Left renal pelvis (tissue), 4 donors: ENCODE measurements at regions not wholly inside any gene's neighbourhood (a gene's known extent, or its start where the extent isn't known, plus 50 kb on each side); places are given as distances from the start of the nearest gene placed in this dataset.

ENCODE experiments used
- DNase-seq, 4 donors: peaks; one replicate each; pipeline ENCODE4 v3.0.0-alpha.2; 2013; ENCODE audit warnings: low read depth in 4 of 4, low spot score in 3 of 4

DNA sequence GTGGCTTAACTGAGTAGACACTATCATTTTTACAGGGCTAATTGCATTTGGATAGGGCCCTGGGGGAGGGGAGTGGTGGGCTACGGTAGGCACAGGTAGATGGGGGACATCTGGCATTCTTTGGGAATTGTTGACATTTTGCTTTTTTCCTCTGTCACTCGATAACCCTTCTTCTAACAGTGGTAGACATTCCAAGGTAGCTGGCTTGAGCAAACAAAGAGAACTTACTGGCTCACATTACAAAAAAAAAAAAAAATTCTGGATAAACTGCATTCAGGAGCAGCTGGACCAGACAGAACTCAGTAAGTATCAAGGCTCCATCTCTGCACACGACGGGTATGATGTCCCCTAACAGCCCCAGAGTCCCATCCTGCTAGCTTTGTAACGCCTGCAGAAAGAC, 585.2 kb downstream of the ZNF608 start:
- no peak for DNase-seq

DNA sequence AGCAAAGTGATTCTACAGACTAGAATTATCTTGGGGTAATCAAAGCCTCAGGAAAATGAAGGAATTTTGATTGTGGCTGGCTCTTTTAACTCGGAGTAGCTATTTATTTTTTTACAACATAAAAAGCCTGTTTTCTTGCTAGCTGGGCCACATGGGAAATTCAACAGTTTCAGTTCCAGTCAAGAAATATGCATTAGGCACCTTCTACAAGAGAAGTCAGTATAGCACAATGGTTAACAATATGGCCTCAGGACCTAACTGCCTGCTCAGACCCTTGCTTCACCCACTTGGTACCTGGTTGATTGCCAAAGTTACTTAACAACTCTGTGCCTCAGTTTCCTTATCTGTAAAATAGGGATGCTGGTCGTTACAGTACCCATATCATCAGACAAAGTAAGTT, 586.2 kb downstream of the ZNF608 start:
- DNase-seq: no peak

DNA sequence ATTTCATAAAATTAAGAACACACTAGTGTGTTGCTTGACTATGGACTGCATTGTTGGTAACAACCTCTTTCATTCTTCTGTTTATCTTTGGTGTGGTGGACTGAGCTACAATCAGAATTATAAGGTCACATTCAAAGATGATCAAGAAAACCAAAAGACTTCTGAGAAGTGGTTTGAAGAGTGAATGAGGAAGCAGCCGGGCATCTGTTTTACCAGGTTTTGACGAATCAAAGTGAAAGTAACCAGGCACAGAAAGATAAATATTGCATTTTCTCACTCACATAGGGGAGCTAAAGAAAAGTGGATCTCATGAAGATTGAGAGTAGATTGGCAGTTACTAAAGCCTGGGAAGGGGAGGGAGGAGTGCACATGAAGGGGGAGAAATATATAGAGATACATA, 589.1 kb downstream of the ZNF608 start:
- DNase-seq: no peak

DNA sequence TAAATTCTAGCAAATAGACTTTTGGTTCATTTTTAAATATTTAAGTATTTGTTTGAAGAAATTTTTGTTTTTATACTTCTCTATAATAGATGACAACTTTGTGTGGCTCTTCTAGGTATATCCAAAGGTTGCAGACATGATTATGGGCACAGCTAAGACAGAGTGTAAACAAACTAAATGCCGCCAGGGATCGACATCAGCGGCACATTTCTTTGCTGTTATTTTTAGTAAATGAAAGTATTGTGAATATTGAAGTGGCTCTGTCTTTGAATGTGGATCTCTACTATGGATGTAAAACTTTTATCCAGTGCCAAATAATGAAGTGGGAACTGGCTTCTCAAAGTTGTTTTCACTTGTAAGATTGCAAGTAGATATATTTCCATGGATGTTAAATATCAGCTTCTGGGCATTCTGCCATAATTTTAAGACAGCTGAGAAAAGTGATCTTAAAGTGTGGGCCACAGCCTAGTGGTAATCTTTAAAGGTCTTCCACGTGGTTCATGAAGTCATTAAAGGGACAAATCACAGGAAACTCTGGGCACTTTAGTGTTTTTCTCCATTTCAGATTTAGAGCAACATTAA, 589.9 kb downstream of the ZNF608 start:
- peak in 1 of 4 donors; percentile 24 for DNase-seq

DNA sequence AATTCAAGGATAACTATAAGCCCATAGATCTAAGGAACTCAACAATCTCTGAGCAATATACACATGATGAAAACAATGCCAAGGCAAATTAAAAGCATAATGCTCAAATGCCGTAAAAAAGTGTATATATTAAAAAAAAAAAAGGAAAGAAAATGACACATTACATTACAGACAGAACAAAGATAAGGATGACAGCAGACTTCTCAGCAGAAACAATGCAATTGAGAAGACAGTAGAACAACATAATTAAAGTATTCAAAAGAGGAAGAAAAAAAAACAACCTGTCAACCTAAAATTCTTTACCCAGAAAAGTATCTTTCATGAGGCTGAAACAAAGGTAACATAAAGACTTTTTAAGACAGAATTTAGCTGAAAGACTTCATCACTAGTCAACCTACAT, 591.7 kb downstream of the ZNF608 start:
- no peak for DNase-seq

DNA sequence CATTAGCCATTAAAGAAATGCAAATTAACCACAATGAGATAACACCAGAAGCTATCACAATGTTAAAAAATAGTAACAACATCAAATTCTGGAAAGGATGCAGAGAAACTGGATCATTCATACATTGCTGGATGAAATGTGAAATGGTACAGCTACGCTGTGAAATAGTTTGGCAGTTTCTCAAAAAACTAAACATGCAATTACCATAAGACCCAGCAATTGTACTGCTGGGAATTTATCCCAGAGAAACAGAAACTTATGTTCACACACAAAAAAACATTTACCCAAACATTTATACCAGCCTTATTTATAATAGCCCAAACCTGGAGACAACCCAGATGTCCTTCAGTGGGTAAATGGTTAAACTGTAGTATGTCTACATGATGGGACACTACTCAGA, 592.9 kb downstream of the ZNF608 start:
- no peak for DNase-seq

DNA sequence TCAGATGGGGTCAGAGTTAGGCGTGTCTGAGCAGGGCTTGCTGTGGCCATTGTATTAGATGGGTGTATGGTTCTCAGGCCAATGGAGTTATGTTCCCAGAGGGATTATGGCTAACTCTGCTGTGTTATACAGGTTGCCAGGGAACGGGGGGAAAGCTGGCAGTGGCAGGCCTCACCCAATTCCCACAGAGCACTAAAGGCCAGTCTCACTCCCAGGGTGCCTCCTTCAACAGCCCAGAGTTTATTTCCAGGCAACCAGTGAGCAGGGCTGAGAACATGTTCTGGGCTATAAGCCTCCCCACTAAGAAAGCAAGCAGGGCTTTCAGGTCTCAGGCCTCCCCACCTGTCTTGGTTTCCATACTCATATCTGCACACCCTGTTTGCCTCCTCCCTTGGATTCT, 597.9 kb downstream of the ZNF608 start:
- DNase-seq: no peak

DNA sequence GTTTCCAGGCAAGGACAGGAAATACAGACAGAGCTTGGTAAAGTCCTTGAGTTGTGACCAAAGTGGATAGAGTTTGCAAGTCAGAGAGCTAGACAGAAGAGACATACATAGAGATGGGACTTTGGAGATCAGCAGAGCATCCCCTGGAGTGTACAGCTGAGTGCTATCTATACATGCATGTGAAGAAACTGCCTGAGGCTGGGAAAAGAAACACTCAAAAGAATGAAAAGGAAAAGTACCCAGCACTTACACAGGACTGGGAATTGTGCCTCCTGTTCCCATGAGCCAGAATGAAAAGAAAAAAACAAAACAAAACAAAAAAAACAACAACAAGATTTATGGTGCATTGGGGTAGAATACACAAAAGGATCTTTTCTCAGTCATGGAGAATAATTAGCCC, 606.4 kb downstream of the ZNF608 start:
- DNase-seq: no peak

DNA sequence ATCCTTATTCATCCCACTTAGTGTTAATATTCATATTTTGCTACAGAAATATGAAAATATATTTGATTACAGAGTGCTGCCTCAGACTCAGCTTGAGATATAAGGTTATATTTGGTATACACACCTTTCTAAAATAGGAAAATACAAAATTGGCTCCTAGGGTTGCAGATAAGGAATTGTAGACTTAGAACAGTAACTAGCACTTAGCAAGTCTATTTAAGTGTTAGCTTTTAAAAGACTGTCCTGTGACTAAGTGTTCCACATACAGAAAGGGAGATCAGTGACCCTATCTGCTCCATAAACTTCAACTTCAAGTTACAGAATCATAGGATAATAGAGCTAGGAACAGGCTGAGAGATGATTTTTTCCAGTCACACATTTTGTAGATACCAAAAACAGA, 607.0 kb downstream of the ZNF608 start:
- no peak for DNase-seq

DNA sequence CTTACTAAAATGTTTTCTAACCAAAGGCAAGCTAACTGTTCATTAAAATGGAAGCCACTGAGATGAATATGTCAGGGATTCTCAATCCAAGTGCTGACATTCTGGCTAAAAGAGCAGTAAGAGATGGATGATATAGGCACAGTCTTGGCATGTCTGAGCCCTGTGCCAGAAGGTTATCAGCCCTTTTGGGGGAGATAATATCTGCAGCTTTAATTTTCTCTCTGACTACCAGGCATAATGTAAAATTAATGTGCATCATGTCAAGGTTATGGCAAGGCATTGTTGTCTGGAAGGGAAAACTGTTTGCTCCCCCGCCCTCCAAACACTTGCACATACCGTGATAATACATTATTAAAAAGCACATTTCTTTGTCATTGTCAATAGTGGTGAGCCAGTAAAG, 609.8 kb downstream of the ZNF608 start:
- no peak for DNase-seq

DNA sequence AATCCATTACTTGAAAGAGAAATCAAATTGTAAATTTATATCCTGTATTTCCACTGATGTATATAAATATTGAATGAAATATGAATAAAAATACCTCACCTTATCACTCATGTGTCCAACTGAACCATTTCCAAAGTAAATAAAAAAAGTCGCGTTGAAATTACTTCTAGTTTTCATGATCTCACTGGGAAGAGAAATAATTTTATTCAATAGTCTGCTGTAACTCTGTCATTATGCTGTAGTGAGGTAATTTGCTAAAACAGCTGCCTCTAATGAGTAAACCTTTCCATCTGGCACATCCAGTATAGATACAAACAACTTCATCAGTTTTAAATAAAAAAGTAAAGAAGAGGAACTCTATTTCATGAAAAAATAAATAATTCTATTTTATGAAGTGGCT, 611.5 kb downstream of the ZNF608 start:
- no peak for DNase-seq

DNA sequence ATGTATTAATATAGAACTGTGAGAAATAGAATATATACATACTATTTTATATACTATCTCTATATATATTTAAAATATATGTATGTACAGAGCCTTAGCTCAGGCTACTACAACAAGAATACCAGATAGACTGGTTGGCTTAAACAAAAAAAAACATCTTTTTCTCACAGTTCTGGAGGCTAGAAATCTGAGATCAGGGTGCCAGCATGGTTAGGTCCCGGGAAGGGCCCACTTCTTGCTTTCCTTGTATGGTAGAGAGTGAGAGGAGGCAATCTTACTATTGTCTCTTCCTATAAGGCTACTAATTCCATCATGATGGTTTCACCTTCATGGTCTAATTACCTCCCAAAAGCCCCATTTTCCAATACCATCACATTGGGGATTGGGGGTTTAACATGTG, 613.0 kb downstream of the ZNF608 start:
- DNase-seq: no peak

DNA sequence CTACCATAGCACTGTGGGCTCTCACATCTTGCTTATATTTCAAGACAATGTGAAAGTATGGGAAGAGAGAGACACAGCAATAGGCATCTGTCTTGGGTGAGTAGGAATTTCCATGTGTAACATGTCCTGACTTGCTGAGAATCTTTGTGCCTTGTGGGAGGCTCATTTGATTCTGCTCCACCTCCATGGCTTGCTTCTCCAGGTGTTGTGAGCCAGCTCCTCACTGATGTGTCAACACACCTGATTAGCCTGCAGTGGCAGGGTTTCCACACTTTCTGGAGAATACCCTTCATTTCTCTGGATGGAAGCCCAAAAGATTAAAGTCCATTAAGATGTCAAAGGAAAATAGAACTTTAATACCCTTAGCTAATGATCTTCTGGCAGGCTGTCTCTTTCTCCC, 613.6 kb downstream of the ZNF608 start:
- no peak for DNase-seq

DNA sequence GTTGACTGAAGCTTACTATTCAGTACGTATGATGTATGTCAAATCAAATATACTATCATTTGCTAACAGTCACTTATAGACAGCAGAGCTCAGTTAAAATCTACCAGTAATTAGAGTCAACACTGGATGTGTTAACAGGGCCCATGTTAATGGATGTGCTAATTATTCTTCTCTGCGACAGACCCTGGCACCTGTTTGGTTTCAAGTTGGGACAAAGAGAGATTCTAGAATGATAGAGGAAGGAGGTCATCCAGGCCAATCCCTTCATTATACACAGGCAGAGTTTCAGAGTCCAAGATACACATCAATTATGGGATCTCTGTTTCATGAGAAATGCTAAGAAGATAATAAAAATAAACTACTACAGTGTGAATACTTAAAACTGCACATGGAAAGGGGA, 615.0 kb downstream of the ZNF608 start:
- DNase-seq: no peak

DNA sequence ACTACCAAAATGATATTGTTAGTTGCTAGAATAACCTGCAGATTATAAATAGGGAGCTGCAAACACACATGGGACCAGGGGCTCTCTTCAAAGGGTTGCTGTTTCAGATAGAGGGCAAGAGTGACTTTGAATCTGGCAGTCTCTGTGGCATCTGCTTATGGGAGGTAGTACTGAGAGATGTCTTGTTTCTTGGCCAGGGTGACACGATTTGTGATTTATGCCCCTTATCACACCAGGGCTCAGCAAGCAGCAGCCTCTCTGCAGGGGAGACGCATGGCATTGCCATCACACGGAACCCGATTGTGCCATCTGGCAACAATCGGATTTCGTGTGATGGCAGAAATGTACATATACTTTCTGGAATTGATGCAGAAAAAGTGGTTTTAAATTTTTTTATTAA, 615.6 kb downstream of the ZNF608 start:
- no peak for DNase-seq

DNA sequence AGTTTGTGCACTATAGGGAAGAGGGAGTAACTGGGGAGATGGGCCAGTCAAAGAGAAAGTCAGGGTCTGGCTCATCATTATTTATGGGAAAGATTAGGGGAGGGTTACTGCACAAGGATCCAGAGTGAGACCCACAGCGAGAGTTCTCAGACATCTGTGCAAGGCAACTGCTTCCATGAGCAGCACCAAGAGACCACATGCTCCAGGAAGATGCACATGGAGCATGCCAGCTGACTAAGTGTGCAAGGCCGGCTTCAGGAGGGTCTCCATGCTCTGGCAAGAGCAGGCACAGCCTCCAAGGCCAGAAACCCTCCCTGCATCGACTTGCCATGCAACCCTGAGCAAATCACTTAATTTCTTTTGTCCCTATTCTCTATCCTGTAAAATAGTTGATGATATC, 616.9 kb downstream of the CSNK1G3 start:
- no peak for DNase-seq

DNA sequence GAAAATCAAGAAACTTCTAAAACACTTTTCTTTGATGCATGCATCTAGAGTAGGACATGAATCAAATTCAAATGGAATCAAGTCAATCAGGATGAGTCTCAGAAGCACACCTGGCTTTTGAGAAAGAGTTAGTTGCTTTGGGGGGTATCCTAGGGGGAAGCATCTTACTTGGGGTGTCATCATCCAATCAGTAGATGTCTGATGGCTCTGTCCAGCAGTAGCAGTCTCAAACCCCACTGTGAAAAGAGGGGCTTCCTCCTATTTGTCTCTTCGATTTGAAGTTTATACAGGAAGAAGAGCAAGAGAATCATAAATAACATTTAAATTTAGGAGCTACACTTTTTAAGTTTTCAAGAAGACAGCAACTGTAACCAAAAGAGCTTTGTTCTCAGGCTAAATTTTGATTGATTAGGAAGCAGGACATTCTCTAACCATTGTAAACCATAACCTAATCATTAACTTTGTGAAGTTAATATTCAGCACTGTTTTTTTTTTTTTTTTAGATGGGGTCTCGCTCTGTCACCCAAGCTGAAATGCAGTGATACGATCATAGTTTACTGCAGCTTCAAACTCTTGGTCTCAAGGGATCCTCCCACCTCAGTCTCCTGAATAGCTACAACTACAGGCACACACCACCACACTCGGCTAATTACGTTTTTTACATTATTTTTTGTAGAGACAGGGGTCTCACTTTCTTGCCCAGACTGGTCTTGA, 614.7 kb downstream of the CSNK1G3 start:
- DNase-seq: no peak

DNA sequence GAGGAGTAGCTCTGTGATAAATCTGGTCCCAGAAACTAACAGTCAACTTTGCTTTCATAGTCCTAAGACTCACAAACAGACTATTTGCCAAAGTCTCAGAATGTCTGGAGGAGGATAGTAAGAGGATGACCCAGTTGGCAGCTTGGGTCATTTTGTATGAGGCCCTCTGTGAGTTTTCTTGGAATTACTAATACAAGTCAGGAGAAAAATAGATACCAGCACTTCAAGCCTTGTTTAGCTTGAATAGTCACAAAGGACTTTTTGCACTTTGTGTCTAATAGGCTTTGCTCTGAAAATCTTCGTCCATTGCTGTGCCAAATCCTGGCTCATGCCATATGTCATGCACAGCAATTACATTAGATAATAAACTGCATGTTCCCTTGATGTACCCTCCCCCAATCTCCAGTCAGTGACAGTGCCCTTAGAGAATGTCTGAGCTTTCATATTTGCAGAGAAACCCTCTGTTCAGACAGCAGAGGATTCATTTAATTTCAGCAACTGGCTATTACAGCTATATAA, 612.8 kb downstream of the CSNK1G3 start:
- DNase-seq: no peak

DNA sequence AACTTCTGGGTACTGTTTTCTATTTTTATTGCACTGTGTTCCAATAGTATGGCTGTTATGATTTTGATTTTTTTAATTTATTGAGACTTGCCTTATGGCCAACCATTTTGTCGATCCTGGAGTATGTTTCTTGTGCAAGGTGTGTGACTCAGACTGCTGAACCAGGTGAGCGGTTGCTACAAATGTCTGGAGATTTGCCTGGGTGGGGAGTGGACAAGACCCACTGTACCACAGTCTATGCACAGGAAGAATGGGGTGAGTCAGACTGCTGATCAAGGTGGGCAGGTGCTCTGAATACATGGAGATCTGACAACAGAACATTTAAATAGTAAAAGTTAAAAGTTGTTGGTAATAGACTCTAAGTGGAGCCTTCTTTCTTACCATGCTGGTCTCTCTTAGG, 609.2 kb downstream of the CSNK1G3 start:
- no peak for DNase-seq

DNA sequence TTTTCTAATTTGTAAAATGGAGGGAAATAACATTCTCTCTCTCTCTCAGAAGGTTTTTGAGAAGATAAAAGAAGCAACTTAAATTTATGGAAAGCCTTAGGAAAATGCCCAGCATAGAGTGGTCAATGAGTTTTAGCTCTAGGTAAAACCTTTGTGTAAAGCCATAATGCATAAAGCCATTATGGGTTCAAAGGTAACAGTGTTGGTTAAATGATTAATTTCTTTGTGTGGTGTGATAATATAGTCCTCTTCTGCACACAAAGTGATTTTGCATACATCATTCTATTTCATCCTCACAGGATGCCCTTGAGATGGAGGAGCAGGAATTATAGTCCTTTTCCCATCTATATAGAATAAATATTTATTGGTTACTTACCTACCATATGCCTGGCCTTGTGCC, 602.9 kb downstream of the CSNK1G3 start:
- DNase-seq: no peak

DNA sequence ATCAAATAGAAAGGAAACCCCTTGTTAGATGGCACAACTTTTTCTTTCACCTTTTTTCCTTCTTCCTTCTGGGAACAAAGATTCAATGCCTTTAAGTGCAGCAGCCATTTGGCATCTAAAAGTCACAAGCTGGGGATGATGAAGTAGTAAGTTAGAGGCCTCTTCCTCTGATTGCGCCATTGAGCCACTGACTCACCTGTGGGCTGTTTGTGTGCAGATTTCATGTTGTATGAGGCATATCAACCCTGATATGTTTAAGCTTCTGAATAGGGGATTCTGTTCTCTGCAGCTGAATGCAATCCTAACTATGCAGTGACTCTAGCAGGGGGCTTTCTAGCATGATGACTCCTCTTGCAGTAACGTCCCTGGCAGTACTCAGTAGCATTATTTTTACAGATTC, 599.9 kb downstream of the CSNK1G3 start:
- DNase-seq: no peak

DNA sequence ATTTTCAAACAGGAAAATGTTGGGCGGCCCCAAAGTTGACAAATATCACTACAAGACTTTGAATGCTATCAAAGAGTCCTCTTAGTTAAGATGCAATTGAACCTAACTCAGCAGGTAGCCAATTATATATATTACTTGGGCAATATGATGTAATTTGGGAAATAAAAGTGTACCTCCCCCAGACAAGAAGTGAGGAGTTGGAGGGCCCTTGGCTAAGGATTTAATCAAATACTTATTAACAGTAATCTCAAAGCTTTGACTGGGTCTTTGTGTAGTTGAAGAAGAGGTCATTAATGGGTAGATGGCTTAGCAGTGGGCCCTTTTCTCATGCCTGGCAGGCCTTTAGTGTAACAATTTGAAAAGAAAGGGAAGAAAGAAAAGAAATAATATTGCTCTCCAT, 599.0 kb downstream of the CSNK1G3 start:
- no peak for DNase-seq

DNA sequence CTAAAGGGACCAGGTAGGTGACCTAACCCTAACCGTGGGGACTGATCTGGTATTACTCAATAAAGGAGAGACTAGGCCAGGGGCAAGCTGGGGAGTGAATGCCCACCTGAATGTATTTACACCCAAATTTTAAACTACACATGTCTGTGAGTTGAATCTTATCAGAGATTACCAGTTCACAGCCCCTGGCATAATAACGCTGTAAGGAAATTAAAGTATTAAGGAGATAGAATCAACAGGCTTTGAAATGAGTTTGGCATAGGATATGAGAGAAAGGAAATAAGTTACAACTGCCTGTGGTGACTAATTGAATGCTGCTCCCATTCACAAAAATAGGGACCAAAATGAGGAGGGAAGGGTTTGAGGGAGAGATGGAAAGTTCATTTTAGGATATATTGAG, 593.3 kb downstream of the CSNK1G3 start:
- DNase-seq: no peak
